ENCODE measurements at regions not wholly inside any gene's neighbourhood (a gene's known extent, or its start where the extent isn't known, plus 50 kb on each side); places are given as distances from the start of the nearest gene placed in this dataset.
"Not testable (repeated sequence)": the region's sequence is repeated elsewhere in the genome, so short reads cannot be mapped to it uniquely, and the experiment has no call there.

DNA sequence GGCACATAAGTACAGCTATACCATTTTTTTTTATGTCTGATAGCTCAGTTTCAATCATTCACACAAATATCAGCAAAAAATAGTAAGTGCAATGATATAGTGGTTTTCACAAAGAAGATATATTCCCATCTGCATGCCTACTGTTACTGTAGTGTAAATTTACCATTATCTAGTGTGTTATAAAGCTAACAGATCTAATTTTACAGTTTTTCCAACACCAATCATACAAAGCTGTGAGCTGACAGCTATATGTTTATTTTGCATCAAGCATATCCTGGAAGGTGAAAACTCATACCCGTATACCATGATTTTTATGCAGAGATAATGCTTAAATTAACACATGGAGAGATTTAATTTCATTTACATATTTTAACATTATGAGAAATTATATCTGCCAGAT is 89.9 kb upstream of the HAPLN1 start:
- DNase-seq (ENCODE audit: extremely low read depth, low read depth): no peak

DNA sequence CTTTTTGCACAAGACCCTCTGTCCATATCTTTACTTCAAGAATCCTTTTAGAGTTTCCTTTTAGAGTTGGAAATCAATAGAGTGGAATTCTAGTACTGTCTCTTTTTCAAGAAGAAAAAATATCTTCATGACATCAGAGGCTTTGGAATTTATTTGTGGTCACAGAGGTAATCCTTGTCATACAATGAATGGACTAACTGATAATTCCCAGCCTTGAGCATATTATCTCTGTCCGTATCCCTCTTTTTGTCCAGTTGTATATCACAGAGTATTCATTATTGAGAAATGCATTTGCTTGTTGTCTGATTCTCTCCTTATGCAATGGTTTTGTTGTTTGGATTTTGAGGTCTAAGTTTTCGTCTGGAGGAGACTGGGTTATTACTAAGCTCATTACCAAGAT is 82.0 kb upstream of the HAPLN1 start:
- DNase-seq (ENCODE audit: extremely low read depth, low read depth): no peak

DNA sequence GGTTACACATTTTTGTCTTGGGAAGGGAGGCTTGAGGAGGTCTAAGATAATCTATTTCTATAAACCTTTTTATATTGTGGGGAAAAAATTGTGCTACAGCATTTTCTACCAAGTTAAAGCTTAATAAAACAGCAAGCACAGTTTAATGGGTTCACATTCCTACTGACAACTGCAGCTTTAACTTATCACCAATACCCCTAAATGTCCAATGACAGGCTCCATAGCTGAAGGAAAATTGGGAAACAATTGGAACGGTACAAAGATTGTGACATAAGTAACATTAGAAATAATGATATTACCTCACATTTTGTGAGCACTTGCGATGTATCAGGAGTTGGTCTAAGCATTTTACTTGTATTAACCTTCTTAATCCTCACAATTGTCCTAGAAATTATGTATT is 79.5 kb upstream of the HAPLN1 start:
- no peak for DNase-seq (ENCODE audit: extremely low read depth, low read depth)

DNA sequence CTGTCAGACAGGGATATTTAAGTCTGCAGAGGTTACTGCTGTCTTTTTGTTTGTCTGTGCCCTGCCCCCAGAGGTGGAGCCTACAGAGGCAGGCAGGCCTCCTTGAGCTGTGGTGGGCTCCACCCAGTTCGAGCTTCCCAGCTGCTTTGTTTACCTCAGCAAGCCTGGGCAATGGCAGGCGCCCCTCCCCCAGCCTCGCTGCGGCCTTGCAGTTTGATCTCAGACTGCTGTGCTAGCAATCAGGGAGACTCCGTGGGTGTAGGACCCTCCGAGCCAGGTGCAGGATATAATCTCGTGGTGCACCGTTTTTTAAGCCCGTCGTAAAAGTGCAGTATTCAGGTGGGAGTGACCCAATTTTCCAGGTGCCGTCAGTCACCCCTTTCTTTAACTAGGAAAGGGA is 78.4 kb upstream of the HAPLN1 start:
- DNase-seq (ENCODE audit: extremely low read depth, low read depth): not testable (repeated sequence)

DNA sequence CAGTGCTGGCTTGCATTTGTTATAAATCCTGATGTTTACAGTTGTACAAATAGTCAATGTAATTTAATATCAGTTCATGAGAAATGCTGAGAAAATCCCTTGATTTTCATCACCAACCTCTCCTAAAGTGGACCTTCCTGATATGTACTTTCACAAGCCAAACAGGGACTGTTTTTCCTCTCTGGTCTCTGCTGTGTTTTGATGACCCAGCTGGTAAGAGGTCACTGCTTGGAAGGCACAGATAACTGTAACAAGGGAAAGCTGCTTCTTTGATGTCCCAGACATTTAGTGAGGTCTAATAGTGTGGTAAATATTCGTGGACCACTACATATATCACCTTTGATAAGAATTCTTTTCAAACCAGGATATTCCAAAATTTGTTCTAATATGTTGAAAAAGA is 68.7 kb upstream of the HAPLN1 start:
- no peak for DNase-seq (ENCODE audit: extremely low read depth, low read depth)

DNA sequence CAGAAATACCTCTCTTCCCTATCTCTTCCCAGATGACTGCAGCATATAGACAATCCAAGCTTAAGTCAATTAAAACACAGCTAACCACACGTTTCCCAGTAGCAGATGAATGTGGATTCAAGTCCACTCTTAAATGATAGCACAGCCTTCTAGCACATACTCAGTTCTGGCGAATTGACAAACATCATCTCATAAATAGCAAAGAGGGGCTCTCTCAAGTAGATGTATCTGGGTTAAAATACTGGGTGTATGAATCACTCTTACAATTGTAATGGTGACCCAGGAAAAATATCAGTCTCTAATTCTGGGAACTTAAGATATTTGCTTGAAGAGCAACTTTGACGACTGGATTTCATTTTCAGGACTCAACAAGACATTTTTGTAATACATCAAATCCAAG is 67.0 kb upstream of the HAPLN1 start:
- no peak for DNase-seq (ENCODE audit: extremely low read depth, low read depth)

DNA sequence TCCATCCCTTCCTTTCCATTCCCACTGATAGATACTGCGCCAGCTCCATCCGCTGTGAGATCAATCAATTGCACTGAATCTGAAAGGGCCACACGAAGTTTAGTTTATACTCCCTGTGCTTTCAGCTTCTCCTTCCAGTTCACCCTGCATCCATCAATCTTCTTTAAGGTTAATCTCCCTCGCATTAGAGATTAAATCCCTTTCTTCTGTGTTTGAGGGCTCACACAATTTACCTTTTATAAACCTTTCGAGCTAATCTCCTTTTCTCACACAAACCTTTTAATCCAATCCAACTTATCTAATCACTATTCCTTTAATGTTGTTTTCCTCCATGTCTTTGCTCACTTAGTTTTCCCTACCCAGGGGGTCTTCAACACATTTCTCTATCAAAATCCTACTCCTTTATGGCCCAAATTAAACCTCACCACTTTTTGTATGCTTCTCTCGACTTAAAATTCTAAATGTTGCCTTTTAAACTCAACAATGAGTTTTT is 64.6 kb upstream of the HAPLN1 start:
- no peak for DNase-seq (ENCODE audit: extremely low read depth, low read depth)

DNA sequence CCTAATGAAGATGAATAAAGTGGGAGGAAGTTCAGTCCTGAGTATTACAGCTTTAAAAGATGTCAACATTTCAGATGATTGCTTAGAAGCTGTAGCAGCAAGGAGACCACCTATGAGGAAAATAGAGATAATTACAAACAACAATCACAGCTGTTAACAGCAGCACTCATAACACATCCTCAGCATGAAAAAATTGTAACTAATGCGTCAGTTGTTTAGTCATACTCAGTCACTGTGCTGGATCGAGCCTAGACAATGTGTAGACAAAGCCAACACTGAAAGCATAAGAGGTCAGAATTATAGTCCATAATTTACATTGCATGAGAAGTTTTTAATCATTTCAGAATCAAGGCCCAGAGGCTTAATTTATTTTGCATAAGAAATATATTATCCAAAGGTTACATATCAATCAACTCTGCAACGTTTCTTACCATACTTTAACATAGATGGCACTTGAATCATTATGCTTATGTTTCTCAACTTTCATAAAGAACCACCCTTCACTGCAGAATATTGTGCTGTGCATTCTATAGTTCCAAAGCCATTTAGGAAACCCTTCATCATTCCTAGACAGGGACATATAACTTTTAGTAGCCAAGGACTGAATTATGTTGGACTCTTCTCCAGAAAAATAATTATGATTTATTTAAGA is 60.2 kb upstream of the HAPLN1 start:
- no peak for DNase-seq (ENCODE audit: extremely low read depth, low read depth)

DNA sequence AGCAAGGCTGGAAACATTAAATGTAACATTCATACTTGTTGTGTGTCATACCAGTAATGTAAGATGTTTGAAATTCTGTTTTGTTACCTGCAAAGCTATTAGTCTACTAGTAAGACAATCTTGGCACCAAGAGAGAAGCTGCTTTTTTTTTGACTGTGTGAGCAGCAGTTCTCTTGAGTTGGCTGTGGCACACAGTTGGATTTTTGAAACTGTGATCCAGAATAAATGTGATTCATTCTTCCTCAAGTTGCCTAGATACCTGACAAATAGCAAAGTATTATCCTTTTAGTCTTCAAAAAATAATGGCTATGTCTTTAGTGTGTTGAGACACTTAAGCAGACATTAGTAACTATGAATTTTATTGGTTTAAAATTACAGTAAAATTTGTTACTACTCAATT is 57.2 kb upstream of the HAPLN1 start:
- no peak for DNase-seq (ENCODE audit: extremely low read depth, low read depth)

DNA sequence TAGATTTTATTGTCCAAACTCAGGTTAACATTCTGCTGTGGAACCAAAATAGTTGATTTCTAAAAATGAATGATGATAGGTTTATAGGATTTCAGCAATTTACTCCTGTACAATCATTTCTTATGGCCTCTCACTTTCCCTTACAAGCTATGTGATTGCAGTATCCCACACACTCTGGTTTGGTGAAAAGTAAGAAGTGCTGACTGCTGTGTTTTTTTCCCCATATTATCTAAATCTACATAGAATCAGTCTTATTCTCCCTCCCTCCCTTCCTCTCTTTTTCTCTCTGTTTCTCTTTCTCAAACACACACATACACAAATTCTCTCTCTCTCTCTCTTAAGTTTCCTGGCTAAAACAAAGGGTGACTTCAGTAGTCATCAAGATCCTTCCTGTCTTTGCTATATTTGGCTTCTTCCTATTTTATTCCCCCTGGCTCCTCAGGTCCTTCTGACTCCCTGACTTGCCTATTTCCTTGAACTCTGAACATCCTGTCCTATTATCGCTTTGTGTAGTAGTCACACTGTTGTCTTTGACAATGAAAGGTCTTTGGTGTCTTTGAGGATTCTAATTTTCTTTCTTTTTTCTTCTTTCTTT is 55.9 kb upstream of the HAPLN1 start:
- no peak for DNase-seq (ENCODE audit: extremely low read depth, low read depth)

Small RNA genes in the stretch of these regions (small RNA-seq; reads per million reads assigned to genes)
- gene RNU4-11P: 0 reads per million in 2 experiments

Data from NCI-H460 (cell line).